ENCODE measurements at regions not wholly inside any gene's neighbourhood (a gene's known extent, or its start where the extent isn't known, plus 50 kb on each side); places are given as distances from the start of the nearest gene placed in this dataset.

- TF ChIP-seq EZH2 (IDR thresholded peaks at IDR 0.05; ENCODE audit: borderline replicate concordance, low read depth, low read length), result no peak
- no peak for TF ChIP-seq FOSL1 (tag; conservative IDR thresholded peaks at IDR 0.05)
- TF ChIP-seq E2F5 (CRISPR knock-in tag; IDR thresholded peaks at IDR 0.05), result no peak
- no peak for TF ChIP-seq RAD21 (CRISPR knock-in tag; conservative IDR thresholded peaks at IDR 0.05 in 1 of 2, IDR thresholded peaks at IDR 0.05 in 1 of 2)
- TF ChIP-seq ZFP91 (CRISPR knock-in tag; IDR thresholded peaks at IDR 0.05), result no peak
- no peak for TF ChIP-seq ZNF23 (CRISPR knock-in tag; IDR thresholded peaks at IDR 0.05)
- no peak for TF ChIP-seq CGGBP1 (CRISPR knock-in tag; IDR thresholded peaks at IDR 0.05)
- TF ChIP-seq ZNF398 (CRISPR knock-in tag; IDR thresholded peaks at IDR 0.05), result no peak
- TF ChIP-seq PREB (CRISPR knock-in tag; IDR thresholded peaks at IDR 0.05), result no peak
- no peak for TF ChIP-seq SREBF2 (CRISPR knock-in tag; IDR thresholded peaks at IDR 0.05)
- TF ChIP-seq MYC (IDR thresholded peaks at IDR 0.05; ENCODE audit: low read depth, low read length), result no peak
- no peak for TF ChIP-seq MYC (CRISPR knock-in tag; IDR thresholded peaks at IDR 0.05; ENCODE audit: borderline replicate concordance, low read depth)
- no peak for TF ChIP-seq CTCF (IDR thresholded peaks at IDR 0.05 in 2 of 3, conservative IDR thresholded peaks at IDR 0.05 in 1 of 3; ENCODE audit: insufficient read depth in 2 of 3, low read depth in 1 of 3, low read length in 3 of 3)
Measured at GRCh38 chr1:147062956-147063355, 109.3 kb downstream of the PRKAB2 start.

All from K562 (cell line).